GM19023 (cell line): ENCODE measurements at regions not wholly inside any gene's neighbourhood (a gene's known extent, or its start where the extent isn't known, plus 50 kb on each side); places are given as distances from the start of the nearest gene placed in this dataset.

Experiments used
- ATAC-seq: cut with Tn5 transposase; IDR thresholded peaks from one replicate; pipeline ENCODE4 v1.9.1; 2021; ENCODE audit warnings: mild to moderate bottlenecking, moderate library complexity; ENCODE audit not compliant: unreplicated experiment

DNA sequence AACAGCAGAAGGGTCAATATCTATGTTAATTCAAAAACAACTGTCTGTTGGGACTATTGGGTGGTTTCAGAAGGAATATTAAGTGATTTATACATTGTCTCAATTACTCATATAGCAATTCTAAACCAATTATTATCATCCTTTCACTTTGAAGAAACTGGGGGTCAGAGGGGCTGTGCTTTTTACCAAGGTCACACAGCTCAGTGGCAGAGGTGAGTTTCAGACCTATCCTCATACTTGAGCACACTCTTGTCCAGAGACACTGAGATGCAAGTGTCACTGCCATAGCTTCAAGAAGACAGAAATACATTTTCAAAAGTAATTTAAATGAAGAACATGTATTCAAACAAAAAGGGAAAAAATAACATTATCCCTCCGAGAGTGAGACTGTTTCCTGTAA is 195.3 kb downstream of the ARL4A start:
- ATAC-seq = no peak

DNA sequence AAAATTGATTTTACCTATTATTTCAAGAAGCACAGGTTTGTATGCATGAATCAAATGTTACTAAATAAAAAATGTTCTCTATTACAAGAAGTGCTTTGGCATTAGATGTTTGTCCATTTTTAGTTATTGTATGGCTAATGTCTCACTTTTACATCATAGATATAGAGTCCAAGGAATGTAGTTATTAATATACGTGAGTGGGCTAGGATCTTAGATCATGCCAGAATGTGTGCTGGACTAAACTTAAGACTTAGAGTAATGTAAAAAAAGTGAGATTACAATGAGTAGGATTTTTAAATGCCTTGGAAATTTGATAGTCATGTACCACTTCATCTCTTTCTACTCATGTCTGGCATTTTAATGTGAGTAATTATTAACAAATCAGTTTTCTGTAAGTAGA is 196.6 kb downstream of the ARL4A start:
- ATAC-seq = no peak

- ATAC-seq = no peak
Observed at GRCh38 chr7:12884856-12885440, 197.5 kb downstream of the ARL4A start.

- ATAC-seq = no peak
Observed at GRCh38 chr7:12888717-12889116, 201.3 kb downstream of the ARL4A start.

DNA sequence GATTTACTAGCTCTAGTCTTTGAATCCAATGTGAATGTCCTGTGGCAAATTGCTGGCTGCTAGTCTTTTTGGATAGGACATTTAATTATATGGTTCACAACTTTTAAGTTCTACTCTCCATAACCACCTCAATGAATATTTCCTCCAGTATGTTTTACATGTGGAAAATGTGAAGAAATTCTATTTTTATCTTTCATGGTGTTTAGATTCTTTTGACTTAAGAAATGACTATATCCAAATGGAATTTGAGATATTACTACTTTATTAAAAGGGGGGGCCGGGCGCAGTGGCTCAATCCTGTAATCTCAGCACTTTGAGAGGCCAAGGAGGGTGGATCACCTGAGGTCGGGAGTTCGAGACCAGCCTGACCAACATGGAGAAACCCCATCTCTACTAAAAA is 202.0 kb downstream of the ARL4A start:
- no peak for ATAC-seq

- ATAC-seq = no peak
Observed at GRCh38 chr7:12890586-12890985, 203.2 kb downstream of the ARL4A start.

- ATAC-seq = no peak
Observed at GRCh38 chr7:12893292-12893691, 205.9 kb downstream of the ARL4A start.

DNA sequence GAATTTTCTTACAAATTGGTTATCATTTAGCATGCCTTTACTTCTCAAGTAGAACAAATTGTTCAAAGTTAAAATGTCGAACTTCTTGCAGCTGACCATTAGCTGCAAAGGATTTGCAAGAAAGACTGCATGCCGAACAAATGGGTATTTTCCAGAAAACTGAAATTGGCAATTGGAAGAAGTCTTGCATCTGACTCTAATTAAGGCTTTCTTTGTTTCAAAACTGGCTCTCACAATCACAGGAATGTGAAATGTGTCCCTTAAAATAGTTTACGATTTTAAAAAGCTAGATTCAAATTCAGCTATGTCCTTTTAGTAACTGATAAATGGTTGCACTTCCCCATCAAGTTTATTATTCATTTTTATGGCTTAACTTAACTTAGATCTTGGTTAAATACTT is 207.9 kb downstream of the ARL4A start:
- no peak for ATAC-seq

DNA sequence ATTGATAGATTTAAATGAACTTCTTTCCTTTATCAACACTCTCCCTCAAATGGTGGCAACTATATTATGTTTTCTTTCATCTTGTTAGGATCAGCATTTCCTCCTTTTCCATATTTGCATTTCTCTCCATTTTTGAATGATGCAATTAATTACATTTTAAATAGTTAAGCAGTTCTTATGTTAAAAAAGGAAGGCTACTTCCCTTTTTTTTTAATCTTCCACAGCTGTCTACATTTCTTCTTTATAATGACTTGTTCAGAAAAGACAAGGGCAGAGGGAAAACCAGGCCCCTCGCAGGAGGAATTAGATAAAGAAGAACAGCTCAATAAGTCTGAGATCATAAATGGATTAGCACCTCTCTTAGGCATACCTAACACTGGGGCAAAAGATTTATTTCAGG is 208.9 kb downstream of the ARL4A start:
- no peak for ATAC-seq

- no peak for ATAC-seq
Observed at GRCh38 chr7:12898004-12898403, 210.6 kb downstream of the ARL4A start.

DNA sequence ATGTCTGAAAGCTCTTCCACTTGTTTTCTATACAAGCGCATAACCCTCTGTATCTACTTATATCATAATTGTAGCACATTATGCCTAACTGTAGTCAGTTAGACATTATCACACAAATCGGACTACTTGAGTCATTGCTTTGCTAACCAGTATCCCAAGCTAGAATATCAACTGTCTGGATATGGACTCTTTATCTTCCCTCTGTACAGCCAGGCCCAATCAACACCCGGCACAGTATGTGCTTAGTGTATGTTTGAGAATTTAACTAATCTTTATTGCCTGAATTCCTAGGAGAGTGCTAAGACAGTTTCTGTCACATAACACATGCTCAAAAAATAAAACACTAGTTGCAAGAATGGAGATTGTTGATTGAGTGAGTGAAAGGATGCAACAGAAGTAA is 211.2 kb downstream of the ARL4A start:
- ATAC-seq = no peak

GRCh38 chr7:12905671-12906070 is 218.2 kb downstream of the ARL4A start:
- no peak for ATAC-seq

- ATAC-seq = peak; percentile 48
Observed at GRCh38 chr7:12907774-12908173, 220.3 kb downstream of the ARL4A start.

DNA sequence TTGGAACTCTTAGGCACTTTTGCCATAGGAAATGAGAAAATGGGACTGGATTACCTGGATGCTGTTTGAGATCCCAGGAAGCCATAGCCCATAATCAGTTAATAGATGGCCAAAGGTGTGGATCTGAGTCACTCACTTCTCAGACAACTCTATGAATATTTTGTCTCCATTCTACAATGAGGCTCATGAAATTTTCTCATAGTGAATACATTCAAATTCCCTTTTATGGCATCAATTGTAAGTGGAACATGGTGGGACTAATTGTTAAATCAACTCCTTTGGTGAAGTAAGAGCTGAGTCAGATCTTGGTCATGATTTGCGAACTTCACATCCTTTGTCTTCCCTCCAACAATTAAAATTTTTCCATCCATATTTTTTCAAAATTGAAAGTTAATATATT is 222.1 kb downstream of the ARL4A start:
- ATAC-seq = no peak

DNA sequence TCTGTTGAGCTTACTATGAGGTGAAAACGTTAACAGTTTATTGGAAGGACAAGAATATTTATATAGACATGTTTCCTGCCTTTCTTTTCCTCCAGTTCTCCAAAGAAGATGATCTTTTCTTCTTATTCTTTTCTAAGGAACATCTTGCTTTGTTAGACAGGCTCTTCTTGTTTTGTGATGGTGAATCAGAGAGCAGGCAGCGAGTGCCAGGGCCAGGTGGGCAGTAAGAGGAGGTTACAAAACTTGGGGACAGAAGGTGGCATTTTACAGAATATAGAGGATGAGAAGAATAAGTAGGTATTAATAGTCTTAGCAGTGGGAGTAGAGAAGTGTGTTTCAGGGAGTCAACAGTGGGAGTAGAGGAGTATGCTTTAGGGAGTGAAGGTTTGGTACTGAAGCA is 223.6 kb downstream of the ARL4A start:
- ATAC-seq = no peak

DNA sequence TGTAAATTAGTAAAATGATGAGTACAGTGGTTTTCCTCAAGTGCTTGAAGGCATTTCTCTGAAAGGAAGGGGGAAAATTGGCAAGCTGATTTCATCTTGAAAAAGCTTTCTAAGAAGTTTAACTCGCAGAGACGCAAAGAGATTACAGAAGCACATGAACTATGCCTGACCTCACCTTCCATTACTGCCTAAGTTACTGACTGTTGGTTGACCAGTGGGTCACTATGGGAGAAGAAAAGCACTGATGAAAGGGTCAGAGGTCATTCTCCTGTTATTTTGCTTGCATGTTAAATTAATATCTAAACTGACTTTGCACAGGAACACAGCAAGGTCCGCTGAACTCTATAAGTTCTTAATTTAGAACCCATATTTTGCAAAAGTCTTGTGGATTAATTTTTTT is 225.6 kb downstream of the ARL4A start:
- no peak for ATAC-seq

DNA sequence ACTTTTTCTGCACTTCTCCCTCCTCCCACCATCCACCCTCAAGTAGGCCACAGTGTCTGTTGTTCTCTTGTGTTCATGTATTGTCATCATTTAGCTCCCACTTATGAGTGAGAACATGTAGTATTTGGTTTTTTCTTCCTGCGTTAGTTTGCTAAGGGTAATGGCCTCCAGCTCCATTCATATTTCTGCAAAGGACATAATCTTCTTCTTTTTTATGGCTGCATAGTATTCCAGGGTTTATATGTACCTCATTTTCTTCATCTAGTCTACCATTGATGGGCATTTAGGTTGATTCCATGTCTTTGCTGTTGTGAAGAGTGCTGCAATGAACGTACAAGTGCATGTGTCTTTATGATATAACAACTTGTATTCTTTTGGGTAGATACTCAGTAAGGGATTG is 230.4 kb downstream of the ARL4A start:
- ATAC-seq = no peak

DNA sequence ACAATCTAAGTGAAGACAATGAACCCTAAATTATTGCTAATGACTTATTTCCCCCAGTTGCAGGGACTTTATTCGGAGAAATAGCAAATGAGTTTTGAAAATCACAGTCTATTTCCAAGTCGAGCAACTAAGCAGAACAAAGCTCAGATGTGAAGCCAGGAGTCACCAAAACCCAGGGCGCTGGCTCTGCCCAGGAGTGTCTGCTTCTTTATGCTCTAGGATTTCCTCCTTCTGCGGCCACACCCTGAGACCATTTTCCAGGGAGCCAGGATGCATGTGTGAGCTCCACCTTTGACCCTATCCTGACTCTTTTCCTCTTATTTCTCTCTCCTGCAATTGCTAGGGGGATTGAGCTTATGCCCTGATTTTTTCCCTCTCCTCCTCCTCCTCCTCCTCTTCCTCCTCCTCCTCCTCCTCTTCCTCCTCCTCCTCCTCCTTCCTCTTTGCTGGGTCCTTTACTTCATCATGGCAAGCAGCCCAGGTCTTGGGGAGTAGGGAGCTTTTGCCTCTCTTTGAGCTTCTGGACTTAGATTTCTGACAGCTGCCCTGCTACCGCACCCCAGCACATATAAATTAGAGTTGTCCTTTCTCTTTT is 234.4 kb downstream of the ARL4A start:
- ATAC-seq = no peak

DNA sequence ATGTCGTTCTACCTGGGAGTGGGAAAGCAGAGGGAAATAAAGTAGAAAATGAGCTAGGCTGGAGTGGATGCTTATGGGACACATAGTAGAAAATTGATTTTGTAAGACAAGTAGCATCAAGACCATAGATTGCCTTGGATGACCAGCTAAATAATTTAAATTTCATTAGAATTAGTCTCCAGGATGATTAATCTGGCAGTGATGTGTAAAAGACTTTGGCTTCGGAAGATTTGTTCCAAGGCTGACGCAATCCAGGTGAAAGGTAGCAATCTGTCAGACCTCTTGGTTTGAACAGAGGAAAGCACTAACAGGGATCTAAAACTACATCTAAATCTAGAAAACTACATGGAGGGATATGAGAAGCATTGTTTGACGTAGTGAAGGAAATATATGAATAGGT is 236.5 kb downstream of the ARL4A start:
- ATAC-seq = no peak

- no peak for ATAC-seq
Observed at GRCh38 chr7:12926206-12926605, 238.8 kb downstream of the ARL4A start.

DNA sequence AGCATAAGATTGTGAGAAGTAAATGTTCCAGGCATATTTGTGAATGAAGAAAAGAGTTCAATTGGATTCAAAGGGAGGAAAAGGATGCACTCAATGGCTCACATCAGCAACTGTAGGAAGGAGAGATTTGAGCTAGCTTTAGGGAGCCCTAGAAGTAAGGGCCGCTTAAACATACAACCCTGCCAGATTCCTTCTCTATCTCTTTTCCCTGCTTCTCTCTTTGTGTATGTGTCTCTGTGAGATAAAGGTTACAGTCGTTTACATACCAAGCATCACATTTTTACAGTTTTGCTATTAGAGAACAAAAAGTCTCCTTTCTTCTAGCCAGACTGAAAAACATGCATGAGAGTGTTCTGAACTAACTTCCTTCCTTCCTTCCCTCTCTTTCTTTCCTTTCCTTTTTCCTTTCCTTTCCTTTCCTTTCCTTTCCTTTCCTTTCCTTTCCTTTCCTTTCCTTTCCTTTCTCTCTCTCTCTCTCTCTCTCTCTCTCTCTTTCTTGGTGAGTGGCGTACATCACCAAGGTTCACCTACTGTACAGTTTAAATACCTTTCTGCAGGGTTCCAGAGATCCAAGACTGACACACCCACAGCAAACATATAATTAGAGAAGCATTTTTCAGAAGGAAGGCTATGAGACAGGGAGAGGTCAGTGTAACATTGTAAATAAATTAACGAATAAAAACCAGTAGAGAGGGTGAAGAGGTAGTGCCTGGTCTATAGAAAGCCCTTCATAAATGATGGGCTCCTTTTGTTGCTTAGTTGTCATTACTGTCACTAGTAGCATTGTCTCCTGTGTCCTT is 240.4 kb downstream of the ARL4A start:
- ATAC-seq = no peak

GRCh38 chr7:12929476-12930140 is 242.2 kb downstream of the ARL4A start:
- ATAC-seq = no peak
